Hepatocyte (in vitro differentiated cells): ENCODE measurements at regions not wholly inside any gene's neighbourhood (a gene's known extent, or its start where the extent isn't known, plus 50 kb on each side); places are given as distances from the start of the nearest gene placed in this dataset.

ENCODE experiments used
- EZH2 ChIP-seq: fragments of 200-600 bp; sonication (generic); IDR thresholded peaks from 2 replicates; pipeline ENCODE4 v1.6.1; 2016; ENCODE audit warnings: antibody characterized with exemption, mild to moderate bottlenecking, borderline replicate concordance
- EZH2phosphoT487 ChIP-seq: fragments of 200-600 bp; sonication (generic); IDR thresholded peaks from one replicate; pipeline ENCODE4 v1.6.1; 2018; ENCODE audit warnings: antibody characterized with exemption, mild to moderate bottlenecking, low read depth, moderate library complexity; ENCODE audit not compliant: unreplicated experiment, severe bottlenecking
- TF ChIP-seq, protein P1 (sequence below): fragments of 200-600 bp; sonication (generic); IDR thresholded peaks from 2 replicates; pipeline ENCODE4 v1.5.1; 2016; ENCODE audit warnings: antibody characterized with exemption, mild to moderate bottlenecking; ENCODE audit not compliant: poor library complexity

DNA sequence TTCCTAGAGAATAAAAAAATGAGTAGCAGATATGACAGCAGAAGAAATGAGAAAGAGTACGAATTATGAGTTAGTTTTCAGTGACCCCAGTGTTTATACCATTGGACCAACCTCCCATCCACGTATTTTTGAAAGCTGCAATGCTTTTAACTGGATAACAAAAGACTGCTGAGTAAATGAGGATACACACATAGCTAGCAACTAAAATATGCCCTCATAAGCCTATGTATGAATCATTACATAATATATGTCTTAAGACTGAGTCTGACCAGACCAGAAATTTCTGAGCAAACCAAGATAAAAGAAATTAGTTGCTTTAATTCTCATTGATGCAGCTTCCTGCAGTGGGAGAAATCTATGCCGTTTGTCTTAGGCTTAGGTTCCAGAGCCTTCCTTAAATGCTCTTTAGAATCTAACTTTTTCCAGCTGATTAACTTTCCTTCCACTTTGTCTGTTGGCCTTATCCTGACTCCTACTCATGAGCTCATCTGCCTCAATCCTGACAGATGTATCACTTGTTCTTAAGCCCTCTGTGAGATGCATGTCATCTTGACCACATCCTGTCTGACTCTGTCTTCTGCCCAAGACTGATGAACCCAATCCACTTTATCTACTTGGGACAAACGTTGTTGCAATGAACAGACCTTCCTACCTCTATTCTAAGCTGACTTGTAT lies 301.4 kb upstream of the AADAT start:
- TF ChIP-seq, protein P1, sequence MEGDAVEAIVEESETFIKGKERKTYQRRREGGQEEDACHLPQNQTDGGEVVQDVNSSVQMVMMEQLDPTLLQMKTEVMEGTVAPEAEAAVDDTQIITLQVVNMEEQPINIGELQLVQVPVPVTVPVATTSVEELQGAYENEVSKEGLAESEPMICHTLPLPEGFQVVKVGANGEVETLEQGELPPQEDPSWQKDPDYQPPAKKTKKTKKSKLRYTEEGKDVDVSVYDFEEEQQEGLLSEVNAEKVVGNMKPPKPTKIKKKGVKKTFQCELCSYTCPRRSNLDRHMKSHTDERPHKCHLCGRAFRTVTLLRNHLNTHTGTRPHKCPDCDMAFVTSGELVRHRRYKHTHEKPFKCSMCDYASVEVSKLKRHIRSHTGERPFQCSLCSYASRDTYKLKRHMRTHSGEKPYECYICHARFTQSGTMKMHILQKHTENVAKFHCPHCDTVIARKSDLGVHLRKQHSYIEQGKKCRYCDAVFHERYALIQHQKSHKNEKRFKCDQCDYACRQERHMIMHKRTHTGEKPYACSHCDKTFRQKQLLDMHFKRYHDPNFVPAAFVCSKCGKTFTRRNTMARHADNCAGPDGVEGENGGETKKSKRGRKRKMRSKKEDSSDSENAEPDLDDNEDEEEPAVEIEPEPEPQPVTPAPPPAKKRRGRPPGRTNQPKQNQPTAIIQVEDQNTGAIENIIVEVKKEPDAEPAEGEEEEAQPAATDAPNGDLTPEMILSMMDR = no peak
- TF ChIP-seq EZH2 (no peak), EZH2phosphoT487 (no peak)
